Activated CD8-positive, alpha-beta T cell treated with anti-CD3 and anti-CD28 coated beads, Interleukin-2, amount 10 ng/mL, durations not matched to agents 7 days and 5 days (primary cell): ENCODE measurements at regions not wholly inside any gene's neighbourhood (a gene's known extent, or its start where the extent isn't known, plus 50 kb on each side); places are given as distances from the start of the nearest gene placed in this dataset.
A peak's percentile ranks its signal among the peaks of the same experiment; 100 is the strongest.

ENCODE experiments used
- ATAC-seq: fragments of 150-1000 bp; cut with Tn5 transposase; one replicate; pipeline ENCODE4 v1.10.0; 2021; ENCODE audit warnings: moderate library complexity
- CTCF ChIA-PET: fragments of 350-600 bp; sonication (Branson Sonifier 250); formaldehyde crosslinking; loops from one replicate; lab custom pipeline; 2021; ENCODE audit warnings: antibody characterized with exemption; lab: Charles Lee
- POLR2A ChIA-PET: fragments of 350-600 bp; sonication (Branson Sonifier 250); formaldehyde crosslinking; loops from one replicate; lab custom pipeline; 2021; ENCODE audit warnings: antibody characterized with exemption; lab: Charles Lee
- DNase-seq: peaks from one replicate; pipeline ENCODE4 v3.0.0-alpha.2; 2020
- H3K27ac Mint-ChIP-seq: one replicate; pipeline ENCODE4 v1.8.0; 2021; ENCODE audit warnings: mild to moderate bottlenecking, mixed read lengths
- H3K27me3 Mint-ChIP-seq: one replicate; pipeline ENCODE4 v1.8.0; 2021; ENCODE audit warnings: low read depth, mixed read lengths
- H3K36me3 Mint-ChIP-seq: one replicate; pipeline ENCODE4 v1.8.0; 2021; ENCODE audit warnings: low read depth, mixed read lengths
- H3K4me1 Mint-ChIP-seq: one replicate; pipeline ENCODE4 v1.8.0; 2021; ENCODE audit warnings: low read depth, mixed read lengths
- H3K4me3 Mint-ChIP-seq: one replicate; pipeline ENCODE4 v1.8.0; 2021; ENCODE audit warnings: mild to moderate bottlenecking, mixed read lengths
- H3K9me3 Mint-ChIP-seq: one replicate; pipeline ENCODE4 v1.8.0; 2022; ENCODE audit warnings: mixed read lengths; ENCODE audit not compliant: insufficient read depth

GRCh38 chr3:23644099-23644498 is 161.7 kb upstream of the UBE2E1 start:
- Mint-ChIP-seq H3K4me3 (no peak overlapping the region), H3K27me3 (no peaks in the 10 kb centered on the region), H3K9me3 (no peaks in the 10 kb centered on the region), H3K27ac (no peak overlapping the region), H3K4me1 (peaks cover 8% of the 10 kb centered on the region), H3K36me3 (no peaks in the 10 kb centered on the region)
- ChIA-PET CTCF (no interaction called here), POLR2A (no interaction called here)
- ATAC-seq (no peak), DNase-seq (no peak)

- POLR2A ChIA-PET, result no interaction called here
- H3K27me3 Mint-ChIP-seq, result no peaks in the 10 kb centered on the region
- CTCF ChIA-PET, result no interaction called here
Measured at GRCh38 chr3:23644676-23645075, 161.1 kb upstream of the UBE2E1 start.

GRCh38 chr3:23645533-23646183 is 160.1 kb upstream of the UBE2E1 start:
- Mint-ChIP-seq H3K9me3 (no peaks in the 10 kb centered on the region), H3K27me3 (no peaks in the 10 kb centered on the region), H3K4me3 (no peak overlapping the region), H3K36me3 (no peaks in the 10 kb centered on the region), H3K27ac (no peak overlapping the region), H3K4me1 (peaks cover 13% of the 10 kb centered on the region)
- ATAC-seq (no peak), DNase-seq (no peak)
- CTCF ChIA-PET, result no interaction called here
- POLR2A ChIA-PET, result no interaction called here

More at GRCh38 chr3:23644676-23645075, 161.1 kb upstream of the UBE2E1 start:
- Mint-ChIP-seq H3K4me3 (no peak overlapping the region), H3K4me1 (peaks cover 13% of the 10 kb centered on the region), H3K27ac (no peak overlapping the region), H3K9me3 (no peaks in the 10 kb centered on the region), H3K36me3 (no peaks in the 10 kb centered on the region)
- no peak for ATAC-seq
- no peak for DNase-seq

DNA sequence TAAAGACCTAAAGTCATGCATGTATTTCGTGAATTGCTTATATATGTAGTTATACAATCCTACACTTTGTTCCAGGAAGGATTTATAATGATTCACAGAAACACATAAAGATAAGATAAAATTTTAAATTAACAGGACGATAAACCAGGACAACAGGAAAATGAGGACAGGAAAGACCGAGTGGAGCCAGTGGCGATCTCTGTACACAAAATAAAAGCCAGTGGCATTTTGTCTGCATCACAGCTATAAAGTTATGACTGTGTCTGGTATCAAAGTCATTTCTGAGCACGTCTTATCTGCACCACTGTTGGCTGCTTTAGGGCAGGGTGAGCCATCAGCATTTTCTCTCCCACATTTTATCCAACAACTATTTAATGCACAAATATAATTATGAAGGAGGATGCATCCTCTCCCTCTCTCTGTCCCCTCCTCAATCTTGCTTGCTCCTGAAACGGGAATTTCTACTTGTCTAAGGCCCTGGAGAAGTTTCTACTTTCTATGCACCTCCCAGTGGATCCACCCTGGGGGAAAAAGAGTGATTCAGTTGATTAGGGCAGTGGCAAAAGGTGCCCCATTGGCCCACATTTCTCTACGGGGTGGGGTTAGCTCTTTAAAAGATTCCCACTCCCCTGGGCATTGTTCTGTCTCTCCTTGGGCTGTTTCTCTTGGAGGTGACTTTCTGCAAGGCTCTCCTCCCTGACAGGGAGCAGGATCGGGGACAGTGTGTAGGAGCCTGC is 159.4 kb upstream of the UBE2E1 start:
- H3K27me3 Mint-ChIP-seq, result no peaks in the 10 kb centered on the region
- ATAC-seq (no peak), DNase-seq (no peak)
- no peaks in the 10 kb centered on the region for H3K36me3 Mint-ChIP-seq
- CTCF ChIA-PET, result no interaction called here
- no peak overlapping the region for H3K27ac Mint-ChIP-seq
- POLR2A ChIA-PET, result no interaction called here
- no peak overlapping the region for H3K4me3 Mint-ChIP-seq
- peaks cover 13% of the 10 kb centered on the region for H3K4me1 Mint-ChIP-seq
- H3K9me3 Mint-ChIP-seq, result no peaks in the 10 kb centered on the region

DNA sequence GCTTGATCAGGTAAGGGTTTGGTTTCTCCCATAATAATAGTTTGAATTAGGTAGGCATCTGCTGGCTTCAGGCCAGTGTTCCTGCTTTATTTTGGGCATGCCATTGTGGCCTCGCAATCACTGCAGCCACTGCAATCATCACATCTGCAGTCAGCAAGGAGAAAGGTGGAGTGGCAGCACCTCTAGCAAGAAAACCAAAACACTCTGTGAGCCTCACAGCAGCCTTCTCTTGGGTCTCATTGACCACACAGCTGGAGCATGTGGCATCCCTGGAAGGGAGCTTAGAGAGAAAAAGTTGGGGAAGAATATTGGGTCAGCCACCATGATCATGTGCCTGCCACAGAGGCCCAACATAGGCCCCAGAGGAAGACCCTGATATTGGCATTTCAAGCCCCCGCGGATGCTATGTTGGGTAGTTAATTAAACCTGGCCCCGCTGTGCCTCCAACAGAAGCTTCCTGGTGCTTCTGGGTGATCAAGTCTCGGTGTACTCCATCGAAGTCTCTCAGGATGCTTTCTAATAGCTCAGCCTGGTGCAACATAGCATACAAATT is 158.0 kb upstream of the UBE2E1 start:
- H3K4me1 Mint-ChIP-seq, result peaks cover 15% of the 10 kb centered on the region
- H3K27ac Mint-ChIP-seq, result no peak overlapping the region
- POLR2A ChIA-PET, result no interaction called here
- CTCF ChIA-PET, result interaction anchor here (1.5 kb wide), 1 partner anchor 10 kb away, joined by 3 read pairs; no protein-coding TSS in a partner anchor
- DNase-seq, result no peak
- ATAC-seq, result no peak
- no peaks in the 10 kb centered on the region for H3K9me3 Mint-ChIP-seq
- no peaks in the 10 kb centered on the region for H3K27me3 Mint-ChIP-seq
- no peak overlapping the region for H3K4me3 Mint-ChIP-seq
- H3K36me3 Mint-ChIP-seq, result no peaks in the 10 kb centered on the region

GRCh38 chr3:23648326-23648995 is 157.3 kb upstream of the UBE2E1 start:
- H3K27ac Mint-ChIP-seq, result no peak overlapping the region
- no peak for ATAC-seq
- H3K27me3 Mint-ChIP-seq, result no peaks in the 10 kb centered on the region
- H3K4me3 Mint-ChIP-seq, result no peak overlapping the region
- H3K4me1 Mint-ChIP-seq, result peaks cover 17% of the 10 kb centered on the region
- no peaks in the 10 kb centered on the region for H3K9me3 Mint-ChIP-seq
- ChIA-PET POLR2A (no interaction called here), CTCF (interaction anchor here (1.2 to 1.5 kb wide), 2 partner anchors 10 to 14 kb away, joined by 3 read pairs; no protein-coding TSS in a partner anchor)
- DNase-seq, result no peak
- H3K36me3 Mint-ChIP-seq, result no peaks in the 10 kb centered on the region

GRCh38 chr3:23648996-23649395 is 156.8 kb upstream of the UBE2E1 start:
- ChIA-PET CTCF (interaction anchor here (1.2 kb wide), 1 partner anchor 13 kb away, joined by 3 read pairs; no protein-coding TSS in a partner anchor), POLR2A (no interaction called here)
- DNase-seq, result no peak
- no peaks in the 10 kb centered on the region for H3K9me3 Mint-ChIP-seq
- peaks cover 23% of the 10 kb centered on the region for H3K4me1 Mint-ChIP-seq
- H3K4me3 Mint-ChIP-seq, result no peak overlapping the region
- H3K36me3 Mint-ChIP-seq, result no peaks in the 10 kb centered on the region
- H3K27ac Mint-ChIP-seq, result no peak overlapping the region
- no peak for ATAC-seq
- no peaks in the 10 kb centered on the region for H3K27me3 Mint-ChIP-seq

- Mint-ChIP-seq H3K4me1 (peaks cover 24% of the 10 kb centered on the region), H3K27me3 (no peaks in the 10 kb centered on the region), H3K4me3 (no peak overlapping the region), H3K27ac (no peak overlapping the region), H3K36me3 (no peaks in the 10 kb centered on the region), H3K9me3 (no peaks in the 10 kb centered on the region)
- POLR2A ChIA-PET, result no interaction called here
- ATAC-seq (no peak), DNase-seq (no peak)
- CTCF ChIA-PET, result interaction anchor here (1.2 kb wide), 1 partner anchor 13 kb away, joined by 3 read pairs; no protein-coding TSS in a partner anchor
Measured at GRCh38 chr3:23649448-23649847, 156.3 kb upstream of the UBE2E1 start.

- peaks cover 1% of the 10 kb centered on the region for H3K9me3 Mint-ChIP-seq
- no peak for DNase-seq
- peaks cover 2% of the 10 kb centered on the region for H3K36me3 Mint-ChIP-seq
- H3K27me3 Mint-ChIP-seq, result no peaks in the 10 kb centered on the region
- H3K4me3 Mint-ChIP-seq, result no peak overlapping the region
- CTCF ChIA-PET, result no interaction called here
- H3K4me1 Mint-ChIP-seq, result peaks cover 27% of the 10 kb centered on the region
- ATAC-seq, result no peak
- POLR2A ChIA-PET, result no interaction called here
- H3K27ac Mint-ChIP-seq, result no peak overlapping the region
Measured at GRCh38 chr3:23650371-23651140, 155.2 kb upstream of the UBE2E1 start.

DNA sequence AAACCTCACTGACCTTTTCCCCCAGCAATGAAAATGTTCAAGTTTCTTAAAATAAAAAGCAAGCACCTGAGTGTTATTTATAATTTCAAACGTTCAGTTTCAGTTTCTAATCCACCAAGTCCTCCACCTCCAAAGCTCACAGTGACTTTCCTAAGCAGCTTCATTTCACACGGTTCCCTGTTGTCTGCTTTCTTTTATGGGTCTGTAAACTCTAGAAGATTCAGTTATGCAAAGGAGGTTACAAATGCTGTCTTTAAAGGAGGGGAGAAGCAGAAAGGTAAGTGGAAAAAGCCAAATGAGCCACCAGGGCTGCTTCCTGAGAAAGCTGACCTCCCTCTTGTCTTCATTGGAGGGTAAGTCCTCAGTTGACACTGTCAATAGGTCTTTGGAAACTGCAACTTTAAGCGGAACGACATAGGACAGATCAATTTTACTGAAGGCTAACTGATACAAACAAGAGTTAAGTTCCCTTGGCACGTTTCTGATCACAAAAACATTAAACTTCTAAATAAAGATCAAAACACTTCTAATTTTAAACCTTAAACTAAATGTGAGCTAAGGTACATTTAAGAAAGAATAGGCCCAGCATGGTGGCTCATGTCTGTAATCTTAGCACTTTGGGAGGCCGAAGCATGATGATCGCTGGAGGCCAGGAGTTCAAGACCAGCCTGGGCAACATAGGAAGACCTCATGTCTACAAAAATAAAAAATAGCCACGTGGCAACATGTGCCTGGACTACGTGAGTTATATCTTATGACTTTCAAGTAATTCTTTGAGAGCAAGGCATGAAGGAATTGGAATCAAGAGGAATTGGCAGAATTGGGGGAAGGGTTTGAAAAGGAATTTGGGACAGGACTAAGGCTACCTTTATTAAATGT is 151.9 kb upstream of the UBE2E1 start:
- CTCF ChIA-PET, result no interaction called here
- H3K27ac Mint-ChIP-seq, result peak overlapping the region; percentile 69
- H3K4me3 Mint-ChIP-seq, result no peak overlapping the region
- DNase-seq (no peak), ATAC-seq (peak; percentile 15)
- POLR2A ChIA-PET, result interaction anchor here (0.9 kb wide), 1 partner anchor 263 kb away, joined by 3 read pairs; the partner anchor contains the start of genes NKIRAS1 and RPL15
- H3K27me3 Mint-ChIP-seq, result no peaks in the 10 kb centered on the region
- peaks cover 21% of the 10 kb centered on the region for H3K4me1 Mint-ChIP-seq
- H3K36me3 Mint-ChIP-seq, result peaks cover 6% of the 10 kb centered on the region
- H3K9me3 Mint-ChIP-seq, result peaks cover 8% of the 10 kb centered on the region
